Cardiac muscle cell (in vitro differentiated cells and primary cell): ENCODE measurements at regions not wholly inside any gene's neighbourhood (a gene's known extent, or its start where the extent isn't known, plus 50 kb on each side); places are given as distances from the start of the nearest gene placed in this dataset.
A peak's percentile ranks its signal among the peaks of the same experiment; 100 is the strongest.

Experiments used
- DNase-seq, 2 donors: peaks; one replicate each; pipeline versions ENCODE4 v3.0.0 to v3.0.0-alpha.2; 2010 to 2017; ENCODE audit warnings: low read depth in 1 of 2, low spot score in 1 of 2
- H3K27ac ChIP-seq: fragments of 200-600 bp; sonication (generic); 2 replicates; pipeline ENCODE4 v1.5.1; 2016
- H3K27me3 ChIP-seq: fragments of 200-600 bp; sonication (generic); 2 replicates; pipeline ENCODE4 v1.6.0; 2016; ENCODE audit warnings: control low read depth
- H3K36me3 ChIP-seq: fragments of 200-600 bp; sonication (generic); 2 replicates; pipeline ENCODE4 v1.5.1; 2016; ENCODE audit warnings: control low read depth
- H3K4me1 ChIP-seq: fragments of 200-600 bp; sonication (generic); 2 replicates; pipeline ENCODE4 v1.8.1; 2017; ENCODE audit warnings: low read depth, mild to moderate bottlenecking, mixed run types
- H3K4me3 ChIP-seq: fragments of 200-600 bp; sonication (generic); 2 replicates; pipeline ENCODE4 v1.5.1; 2016; ENCODE audit warnings: mild to moderate bottlenecking
- H3K9me3 ChIP-seq: fragments of 200-600 bp; sonication (generic); 2 replicates; pipeline ENCODE4 v1.5.1; 2017; ENCODE audit warnings: low read depth, mild to moderate bottlenecking, control low read depth
- TF ChIP-seq, protein P1 (sequence below): IDR thresholded peaks from 2 replicates; pipeline ENCODE4 v1.5.1; 2012; ENCODE audit warnings: low read depth, mild to moderate bottlenecking, low read length

GRCh38 chr11:44403176-44403575, 93.2 kb upstream of the ALX4 start:
- H3K4me3 ChIP-seq: no peak overlapping the region
- DNase-seq: no peak
- no peak overlapping the region for H3K27ac ChIP-seq
- H3K9me3 ChIP-seq: no peaks in the 10 kb centered on the region
- H3K36me3 ChIP-seq: no peaks in the 10 kb centered on the region
- peaks cover 5% of the 10 kb centered on the region for H3K4me1 ChIP-seq
- TF ChIP-seq, protein P1, sequence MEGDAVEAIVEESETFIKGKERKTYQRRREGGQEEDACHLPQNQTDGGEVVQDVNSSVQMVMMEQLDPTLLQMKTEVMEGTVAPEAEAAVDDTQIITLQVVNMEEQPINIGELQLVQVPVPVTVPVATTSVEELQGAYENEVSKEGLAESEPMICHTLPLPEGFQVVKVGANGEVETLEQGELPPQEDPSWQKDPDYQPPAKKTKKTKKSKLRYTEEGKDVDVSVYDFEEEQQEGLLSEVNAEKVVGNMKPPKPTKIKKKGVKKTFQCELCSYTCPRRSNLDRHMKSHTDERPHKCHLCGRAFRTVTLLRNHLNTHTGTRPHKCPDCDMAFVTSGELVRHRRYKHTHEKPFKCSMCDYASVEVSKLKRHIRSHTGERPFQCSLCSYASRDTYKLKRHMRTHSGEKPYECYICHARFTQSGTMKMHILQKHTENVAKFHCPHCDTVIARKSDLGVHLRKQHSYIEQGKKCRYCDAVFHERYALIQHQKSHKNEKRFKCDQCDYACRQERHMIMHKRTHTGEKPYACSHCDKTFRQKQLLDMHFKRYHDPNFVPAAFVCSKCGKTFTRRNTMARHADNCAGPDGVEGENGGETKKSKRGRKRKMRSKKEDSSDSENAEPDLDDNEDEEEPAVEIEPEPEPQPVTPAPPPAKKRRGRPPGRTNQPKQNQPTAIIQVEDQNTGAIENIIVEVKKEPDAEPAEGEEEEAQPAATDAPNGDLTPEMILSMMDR: no peak
- H3K27me3 ChIP-seq: no peaks in the 10 kb centered on the region

DNA sequence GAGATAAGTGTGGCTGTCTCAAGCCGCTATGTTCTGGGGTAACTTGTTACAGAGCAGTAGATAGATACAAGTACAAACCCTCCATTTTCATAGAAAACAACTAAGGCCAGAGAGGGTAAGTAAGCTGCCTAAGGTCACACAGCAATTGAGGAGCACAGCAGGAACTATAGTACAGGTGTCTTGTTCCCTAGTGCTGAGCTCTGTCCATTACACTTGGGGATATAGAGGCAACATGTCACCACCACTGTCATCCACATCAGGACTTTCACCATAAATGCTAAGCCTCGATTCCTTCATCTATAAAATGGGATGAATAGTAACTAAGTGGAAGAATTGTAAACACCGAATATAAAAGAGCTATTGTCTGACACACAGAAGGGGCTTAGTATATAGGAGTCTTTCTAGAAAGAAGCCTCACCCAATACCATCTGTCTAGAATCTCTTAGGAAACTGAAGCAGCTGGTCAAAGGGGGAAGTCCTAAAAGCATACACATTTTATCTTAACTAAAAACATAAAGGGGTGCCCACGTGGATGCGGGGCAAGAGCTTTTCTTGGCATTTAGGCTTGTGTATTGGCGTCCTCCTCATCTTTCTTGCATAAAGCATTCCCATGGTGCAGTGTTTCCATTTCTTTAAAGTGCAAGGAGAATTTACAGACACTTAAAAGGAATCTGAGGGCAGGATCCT, 93.8 kb upstream of the ALX4 start:
- no peak for DNase-seq
- Histone ChIP-seq H3K27ac (no peak overlapping the region), H3K4me1 (peaks cover 5% of the 10 kb centered on the region), H3K9me3 (no peaks in the 10 kb centered on the region), H3K4me3 (no peak overlapping the region), H3K27me3 (no peaks in the 10 kb centered on the region), H3K36me3 (no peaks in the 10 kb centered on the region)
- TF ChIP-seq, protein P1: no peak

DNA sequence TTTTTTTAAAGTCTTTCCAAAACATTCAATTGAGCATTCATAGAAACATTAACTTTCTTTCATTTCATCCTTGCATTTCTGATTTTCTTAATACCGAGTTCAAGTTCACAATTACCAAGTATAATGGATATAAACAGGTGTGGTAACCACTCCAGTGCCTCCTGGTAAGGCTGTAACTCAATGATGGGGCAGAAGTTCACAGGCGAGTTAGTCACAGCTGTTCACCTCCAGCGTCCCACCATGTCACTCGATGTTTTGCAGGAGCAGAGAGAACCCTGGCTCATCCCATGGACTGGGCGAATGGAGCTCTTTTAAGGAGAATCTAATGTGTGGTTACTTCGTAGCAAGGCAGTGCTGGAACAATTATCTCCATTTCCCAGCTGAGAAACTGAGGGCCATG, 94.4 kb upstream of the ALX4 start:
- no peaks in the 10 kb centered on the region for H3K9me3 ChIP-seq
- no peak overlapping the region for H3K4me3 ChIP-seq
- no peaks in the 10 kb centered on the region for H3K27me3 ChIP-seq
- H3K36me3 ChIP-seq: no peaks in the 10 kb centered on the region
- TF ChIP-seq, protein P1: no peak
- H3K4me1 ChIP-seq: peaks cover 5% of the 10 kb centered on the region
- H3K27ac ChIP-seq: no peak overlapping the region
- DNase-seq: no peak

- Histone ChIP-seq H3K36me3 (no peaks in the 10 kb centered on the region), H3K27me3 (no peaks in the 10 kb centered on the region), H3K9me3 (no peaks in the 10 kb centered on the region), H3K4me3 (no peak overlapping the region), H3K27ac (no peak overlapping the region), H3K4me1 (peaks cover 5% of the 10 kb centered on the region)
- TF ChIP-seq, protein P1: no peak
- peak in 1 of 2 donors; percentile 23 for DNase-seq
Observed at GRCh38 chr11:44404736-44405395, 94.9 kb upstream of the ALX4 start.

- Histone ChIP-seq H3K4me1 (peaks cover 5% of the 10 kb centered on the region), H3K27ac (no peak overlapping the region), H3K36me3 (no peaks in the 10 kb centered on the region), H3K4me3 (no peak overlapping the region), H3K27me3 (no peaks in the 10 kb centered on the region), H3K9me3 (no peaks in the 10 kb centered on the region)
- TF ChIP-seq, protein P1: no peak
- DNase-seq: no peak
Observed at GRCh38 chr11:44407211-44407996, 97.5 kb upstream of the ALX4 start.
